ENCODE measurements at regions not wholly inside any gene's neighbourhood (a gene's known extent, or its start where the extent isn't known, plus 50 kb on each side); places are given as distances from the start of the nearest gene placed in this dataset.
"Not testable (repeated sequence)": the region's sequence is repeated elsewhere in the genome, so short reads cannot be mapped to it uniquely, and the experiment has no call there.

DNA sequence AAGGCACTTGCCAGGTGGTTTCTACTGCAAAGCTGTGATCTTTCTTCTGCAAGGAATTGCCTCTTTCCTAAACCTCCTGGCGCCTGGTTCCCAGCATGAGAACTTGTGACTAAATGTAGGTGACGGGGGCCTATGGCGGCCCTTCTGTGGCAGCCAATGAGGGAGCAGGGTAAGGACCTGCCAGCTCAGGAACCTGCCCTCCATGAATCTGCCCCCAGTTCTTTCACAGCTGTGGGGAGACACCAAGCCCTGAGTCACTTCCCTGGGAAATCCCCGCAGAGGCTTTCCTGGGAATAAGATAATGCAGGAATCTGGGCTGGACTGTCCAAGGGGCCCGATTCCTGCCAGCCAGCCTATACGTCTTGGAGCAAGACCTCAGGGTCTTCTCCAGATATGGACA is 56.7 kb upstream of the CTNNA1 start:
- TF ChIP-seq CTCF (IDR thresholded peaks at IDR 0.05; ENCODE audit: insufficient read depth, low read depth, low read length) = no peak
- peak; percentile 81 for DNase-seq (ENCODE audit: low read depth)
- H3K4me3 ChIP-seq (ENCODE audit: low read depth, low read length) = no peak overlapping the region

- no peak overlapping the region for H3K4me3 ChIP-seq (ENCODE audit: low read depth, low read length)
- TF ChIP-seq CTCF (IDR thresholded peaks at IDR 0.05; ENCODE audit: insufficient read depth, low read depth, low read length) = no peak
- no peak for DNase-seq (ENCODE audit: low read depth)
These were observed 57.4 kb upstream of the CTNNA1 start for GRCh38 chr5:138695781-138696180.

DNA sequence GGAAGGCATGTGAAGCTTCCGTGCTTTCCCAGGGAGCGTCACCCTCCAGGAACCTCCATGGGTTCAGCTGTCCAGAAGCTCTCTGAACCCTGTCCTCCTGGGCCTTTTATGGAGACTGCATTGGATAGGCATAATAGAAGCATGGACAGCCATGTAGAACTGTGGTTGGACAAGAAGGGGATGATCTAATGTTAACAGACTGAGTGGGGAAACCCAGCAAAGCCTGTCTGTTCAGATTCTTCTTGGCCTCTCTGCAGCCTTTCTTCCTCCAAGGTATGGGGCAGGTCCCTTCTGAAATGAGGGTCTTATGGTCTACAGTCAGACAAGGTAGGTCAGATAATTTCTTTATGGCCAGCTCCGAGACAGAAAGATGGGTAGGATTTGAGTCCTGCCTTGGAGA is 59.1 kb upstream of the CTNNA1 start:
- no peak for DNase-seq (ENCODE audit: low read depth)
- no peak for TF ChIP-seq CTCF (IDR thresholded peaks at IDR 0.05; ENCODE audit: insufficient read depth, low read depth, low read length)
- no peak overlapping the region for H3K4me3 ChIP-seq (ENCODE audit: low read depth, low read length)

DNA sequence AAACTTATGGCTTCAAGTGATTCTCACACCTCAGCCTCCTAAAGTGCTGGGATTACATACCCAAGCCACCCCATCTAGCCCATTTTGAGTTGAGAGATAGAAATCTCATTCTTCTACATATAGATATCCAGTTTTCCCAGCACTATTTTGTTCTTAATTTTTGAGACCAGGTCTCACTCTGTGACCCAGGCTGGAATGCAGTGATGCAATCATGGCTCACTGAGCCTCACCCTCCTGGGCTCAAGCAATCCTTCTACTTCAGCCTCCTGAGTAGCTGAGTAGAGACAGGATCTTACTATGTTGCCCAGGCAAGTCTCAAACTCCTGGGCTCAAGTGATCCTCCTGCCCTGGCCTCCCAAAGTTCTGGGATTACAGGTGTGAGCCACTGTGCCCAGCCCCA is 60.9 kb upstream of the CTNNA1 start:
- no peak overlapping the region for H3K4me3 ChIP-seq (ENCODE audit: low read depth, low read length)
- DNase-seq (ENCODE audit: low read depth) = no peak
- TF ChIP-seq CTCF (IDR thresholded peaks at IDR 0.05; ENCODE audit: insufficient read depth, low read depth, low read length) = no peak

DNA sequence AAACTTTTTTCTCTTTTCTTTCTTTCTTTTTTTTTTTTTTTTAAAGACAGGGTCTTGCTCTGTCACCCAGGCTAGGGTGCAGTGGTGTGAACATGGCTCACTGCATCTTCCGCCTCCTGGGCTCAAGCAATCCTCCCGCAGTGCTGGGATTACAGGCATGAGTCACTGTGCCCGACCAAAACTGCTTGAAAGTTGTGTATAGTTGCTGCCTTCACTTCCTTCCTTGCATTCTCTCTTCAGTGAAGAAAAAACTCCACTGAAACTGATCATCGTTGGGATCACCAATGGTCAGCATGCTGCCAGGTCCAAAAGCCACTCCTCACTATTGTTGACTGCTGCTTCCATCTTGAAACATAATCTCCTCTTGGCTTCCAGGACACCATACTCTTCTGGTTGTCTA is 66.6 kb upstream of the CTNNA1 start:
- H3K4me3 ChIP-seq (ENCODE audit: low read depth, low read length) = no peak overlapping the region
- DNase-seq (ENCODE audit: low read depth) = peak; percentile 48
- TF ChIP-seq CTCF (IDR thresholded peaks at IDR 0.05; ENCODE audit: insufficient read depth, low read depth, low read length) = no peak

- no peak for TF ChIP-seq CTCF (IDR thresholded peaks at IDR 0.05; ENCODE audit: insufficient read depth, low read depth, low read length)
- DNase-seq (ENCODE audit: low read depth) = no peak
- H3K4me3 ChIP-seq (ENCODE audit: low read depth, low read length) = no peak overlapping the region
These were observed 68.0 kb upstream of the CTNNA1 start for GRCh38 chr5:138685193-138685745.

GRCh38 chr5:138682462-138682861 is 70.8 kb upstream of the CTNNA1 start:
- not testable (repeated sequence) for H3K4me3 ChIP-seq (ENCODE audit: low read depth, low read length); DNase-seq (ENCODE audit: low read depth)

- not testable (repeated sequence) for DNase-seq (ENCODE audit: low read depth)
These were observed 74.4 kb upstream of the CTNNA1 start for GRCh38 chr5:138678826-138679225.

More at GRCh38 chr5:138678826-138679225, 74.4 kb upstream of the CTNNA1 start:
- H3K4me3 ChIP-seq (ENCODE audit: low read depth, low read length) = not testable (repeated sequence)

Data from fibroblast of villous mesenchyme (primary cell).